ENCODE measurements at regions not wholly inside any gene's neighbourhood (a gene's known extent, or its start where the extent isn't known, plus 50 kb on each side); places are given as distances from the start of the nearest gene placed in this dataset.

- TF ChIP-seq ZNF121 (CRISPR knock-in tag; IDR thresholded peaks at IDR 0.05) (no peak), CTCF (IDR thresholded peaks at IDR 0.05) (no peak), MAX (CRISPR knock-in tag; IDR thresholded peaks at IDR 0.05) (no peak), E2F5 (CRISPR knock-in tag; IDR thresholded peaks at IDR 0.05) (no peak), SP1 (CRISPR knock-in tag; conservative IDR thresholded peaks at IDR 0.05) (no peak), E2F1 (CRISPR knock-in tag; IDR thresholded peaks at IDR 0.05) (no peak), SMAD4 (CRISPR knock-in tag; IDR thresholded peaks at IDR 0.05) (no peak), ZSCAN18 (CRISPR knock-in tag; IDR thresholded peaks at IDR 0.05) (no peak), ESRRA (CRISPR knock-in tag; IDR thresholded peaks at IDR 0.05; ENCODE audit: borderline replicate concordance) (no peak), NFE2L1 (CRISPR knock-in tag; IDR thresholded peaks at IDR 0.05) (no peak), ZMAT4 (CRISPR knock-in tag; IDR thresholded peaks at IDR 0.05) (no peak), ATF6 (CRISPR knock-in tag; IDR thresholded peaks at IDR 0.05) (no peak)
Measured at GRCh38 chr6:119482850-119483285, 133.3 kb upstream of the MAN1A1 start.
